KMS-11 (cell line): ENCODE measurements at regions not wholly inside any gene's neighbourhood (a gene's known extent, or its start where the extent isn't known, plus 50 kb on each side); places are given as distances from the start of the nearest gene placed in this dataset.

Experiments
- H2AFZ ChIP-seq: fragments of 200-600 bp; sonication (generic); 2 replicates; pipeline ENCODE4 v1.6.1; 2016; ENCODE audit warnings: antibody characterized with exemption, mixed run types, low read depth
- H3K27ac ChIP-seq: fragments of 200-600 bp; sonication (generic); 2 replicates; pipeline ENCODE4 v1.6.1; 2016; ENCODE audit warnings: mild to moderate bottlenecking, mixed run types
- H3K27me3 ChIP-seq: fragments of 200-600 bp; sonication (generic); 2 replicates; pipeline ENCODE4 v1.6.1; 2017; ENCODE audit warnings: mild to moderate bottlenecking, low read depth, mixed run types, moderate library complexity; ENCODE audit not compliant: insufficient read depth
- H3K36me3 ChIP-seq: fragments of 200-600 bp; sonication (generic); 2 replicates; pipeline ENCODE4 v1.6.1; 2017; ENCODE audit warnings: mild to moderate bottlenecking, mixed run types; ENCODE audit not compliant: insufficient read depth
- H3K4me1 ChIP-seq: fragments of 200-600 bp; sonication (generic); 2 replicates; pipeline ENCODE4 v1.6.1; 2016; ENCODE audit warnings: mild to moderate bottlenecking, low read depth, mixed run types; ENCODE audit not compliant: poor library complexity, severe bottlenecking
- H3K4me2 ChIP-seq: fragments of 200-600 bp; sonication (generic); 2 replicates; pipeline ENCODE4 v1.7.0; 2016; ENCODE audit warnings: mild to moderate bottlenecking, mixed run types
- H3K4me3 ChIP-seq: fragments of 200-600 bp; sonication (generic); IDR thresholded peaks from 2 replicates; pipeline ENCODE4 v1.6.1; 2017; ENCODE audit warnings: low read depth, low read length, mixed read lengths; ENCODE audit not compliant: insufficient read depth
- H3K79me2 ChIP-seq: fragments of 200-600 bp; sonication (generic); 2 replicates; pipeline ENCODE4 v1.6.1; 2016; ENCODE audit warnings: low read depth, mixed run types; ENCODE audit not compliant: insufficient read depth
- H3K9ac ChIP-seq: fragments of 200-600 bp; sonication (generic); 2 replicates; pipeline ENCODE4 v1.6.1; 2016; ENCODE audit warnings: mild to moderate bottlenecking, mixed run types
- H4K20me1 ChIP-seq: fragments of 200-600 bp; sonication (generic); 2 replicates; pipeline ENCODE4 v1.6.1; 2016; ENCODE audit warnings: mild to moderate bottlenecking, mixed run types; ENCODE audit not compliant: insufficient read depth
- CTCF ChIP-seq: fragments of 200-600 bp; sonication (generic); conservative IDR thresholded peaks from 2 replicates; pipeline ENCODE4 v1.6.1; 2017; ENCODE audit warnings: low read depth, mild to moderate bottlenecking, antibody characterized with exemption, low read length, moderate library complexity, mixed read lengths

- Histone ChIP-seq H3K36me3 (no peaks in the 10 kb centered on the region), H3K9ac (no peak overlapping the region), H4K20me1 (no peaks in the 10 kb centered on the region), H3K27me3 (peaks cover 6% of the 10 kb centered on the region; the same call in 1 of the 2 replicates), H3K4me1 (no peaks in the 10 kb centered on the region), H3K79me2 (no peaks in the 10 kb centered on the region), H3K4me3 (no peak overlapping the region), H2AFZ (no peak overlapping the region), H3K27ac (no peak overlapping the region), H3K4me2 (no peak overlapping the region)
- TF ChIP-seq CTCF, result no peak
Observed at GRCh38 chr6:169961772-169962561, 210.5 kb downstream of the ERMARD start.

- no peak for TF ChIP-seq CTCF
- no peak overlapping the region for H3K4me3 ChIP-seq
- H3K27ac ChIP-seq, result no peak overlapping the region
- H3K36me3 ChIP-seq, result no peaks in the 10 kb centered on the region
- H3K27me3 ChIP-seq, result peaks cover 4% of the 10 kb centered on the region; the same call in 1 of the 2 replicates
- H3K4me1 ChIP-seq, result no peaks in the 10 kb centered on the region
- H4K20me1 ChIP-seq, result no peaks in the 10 kb centered on the region
- H3K9ac ChIP-seq, result no peak overlapping the region
- H3K4me2 ChIP-seq, result no peak overlapping the region
- no peak overlapping the region for H2AFZ ChIP-seq
- H3K79me2 ChIP-seq, result no peaks in the 10 kb centered on the region
Observed at GRCh38 chr6:169960886-169961611, 209.6 kb downstream of the ERMARD start.

- Histone ChIP-seq H3K4me1 (no peaks in the 10 kb centered on the region), H2AFZ (no peak overlapping the region), H3K4me3 (no peak overlapping the region), H3K27ac (no peak overlapping the region), H3K79me2 (no peaks in the 10 kb centered on the region), H4K20me1 (no peaks in the 10 kb centered on the region), H3K27me3 (peaks cover 3% of the 10 kb centered on the region; the same call in 1 of the 2 replicates), H3K4me2 (no peak overlapping the region), H3K36me3 (no peaks in the 10 kb centered on the region), H3K9ac (no peak overlapping the region)
- TF ChIP-seq CTCF, result no peak
Observed at GRCh38 chr6:169960521-169960885, 209.1 kb downstream of the ERMARD start.

- no peaks in the 10 kb centered on the region for H3K36me3 ChIP-seq
- no peaks in the 10 kb centered on the region for H3K4me1 ChIP-seq
- H3K4me2 ChIP-seq, result no peak overlapping the region
- H3K4me3 ChIP-seq, result no peak overlapping the region
- H3K27me3 ChIP-seq, result peaks cover 3% of the 10 kb centered on the region; the same call in 1 of the 2 replicates
- no peak overlapping the region for H3K9ac ChIP-seq
- TF ChIP-seq CTCF, result no peak
- no peak overlapping the region for H3K27ac ChIP-seq
- H3K79me2 ChIP-seq, result no peaks in the 10 kb centered on the region
- H2AFZ ChIP-seq, result no peak overlapping the region
- no peaks in the 10 kb centered on the region for H4K20me1 ChIP-seq
Observed at GRCh38 chr6:169960003-169960344, 208.6 kb downstream of the ERMARD start.
